ENCODE measurements at regions not wholly inside any gene's neighbourhood (a gene's known extent, or its start where the extent isn't known, plus 50 kb on each side); places are given as distances from the start of the nearest gene placed in this dataset.

- TF ChIP-seq ZNF532 (CRISPR knock-in tag; IDR thresholded peaks at IDR 0.05; ENCODE audit: borderline replicate concordance) (no peak), AFF4 (CRISPR knock-in tag; IDR thresholded peaks at IDR 0.05; ENCODE audit: borderline replicate concordance) (no peak), ATF6 (CRISPR knock-in tag; IDR thresholded peaks at IDR 0.05) (no peak), ZSCAN18 (CRISPR knock-in tag; IDR thresholded peaks at IDR 0.05) (no peak), ATF2 (CRISPR knock-in tag; IDR thresholded peaks at IDR 0.05; ENCODE audit: borderline replicate concordance, low read depth) (no peak), JUN (CRISPR knock-in tag; IDR thresholded peaks at IDR 0.05) (no peak), FOXK1 (CRISPR knock-in tag; IDR thresholded peaks at IDR 0.05) (no peak)
Observed at GRCh38 chr10:44788147-44789129, 122.7 kb upstream of the TMEM72 start (continued).

- H3K4me3 Mint-ChIP-seq: no peak overlapping the region
- CTCF ChIA-PET: no interaction called here
Observed at GRCh38 chr10:44792119-44792775, 118.9 kb upstream of the TMEM72 start.

More at GRCh38 chr10:44792119-44792775, 118.9 kb upstream of the TMEM72 start:
- ATAC-seq (no peak), DNase-seq (ENCODE audit: low spot score) (no peak)
- no peaks in the 10 kb centered on the region for H3K36me3 Mint-ChIP-seq
- H3K9me3 Mint-ChIP-seq: peaks cover 12% of the 10 kb centered on the region; the same call in 1 of the 2 replicates
- no peak for TF ChIP-seq RELA (CRISPR knock-in tag; IDR thresholded peaks at IDR 0.05; ENCODE audit: borderline replicate concordance)
- no peak for TF ChIP-seq MAX (CRISPR knock-in tag; IDR thresholded peaks at IDR 0.05)
- no peak for TF ChIP-seq ATF1 (CRISPR knock-in tag; IDR thresholded peaks at IDR 0.05)
- no peak for TF ChIP-seq MLX (CRISPR knock-in tag; IDR thresholded peaks at IDR 0.05)
- no peak for TF ChIP-seq SMAD4 (CRISPR knock-in tag; IDR thresholded peaks at IDR 0.05)
- no peak for TF ChIP-seq GRHL2 (CRISPR knock-in tag; IDR thresholded peaks at IDR 0.05; ENCODE audit: insufficient replicate concordance, severe bottlenecking)
- no peaks in the 10 kb centered on the region for H3K27me3 Mint-ChIP-seq (ENCODE audit: low read depth)
- POLR2A ChIA-PET: no interaction called here
- H3K27ac Mint-ChIP-seq: no peak overlapping the region
- no peaks in the 10 kb centered on the region for H3K4me1 Mint-ChIP-seq
